Stimulated activated memory B cell treated with anti-CD40 and anti-IgM and Interleukin-4, amounts not matched to agents 10 μg/mL and 1 μg/mL and 100 μg/mL, for 72 hours (primary cell): ENCODE measurements at regions not wholly inside any gene's neighbourhood (a gene's known extent, or its start where the extent isn't known, plus 50 kb on each side); places are given as distances from the start of the nearest gene placed in this dataset.

Source experiments
- ATAC-seq: fragments of 150-1000 bp; cut with Tn5 transposase; 2 replicates; pipeline ENCODE4 v1.10.0; 2021
- H3K27ac Mint-ChIP-seq: one replicate; pipeline ENCODE4 v1.8.0; 2022; ENCODE audit warnings: mild to moderate bottlenecking, mixed read lengths
- H3K27me3 Mint-ChIP-seq: one replicate; pipeline ENCODE4 v1.8.0; 2022; ENCODE audit warnings: mixed read lengths
- H3K36me3 Mint-ChIP-seq: one replicate; pipeline ENCODE4 v1.8.0; 2022; ENCODE audit warnings: mixed read lengths
- H3K4me1 Mint-ChIP-seq: one replicate; pipeline ENCODE4 v1.8.0; 2022; ENCODE audit warnings: mixed read lengths
- H3K4me3 Mint-ChIP-seq: one replicate; pipeline ENCODE4 v1.8.0; 2022; ENCODE audit warnings: mild to moderate bottlenecking, moderate library complexity, mixed read lengths
- H3K9me3 Mint-ChIP-seq: one replicate; pipeline ENCODE4 v1.8.0; 2022; ENCODE audit warnings: mixed read lengths

GRCh38 chr20:60695226-60696000 lies 556.6 kb upstream of the CDH4 start:
- Mint-ChIP-seq H3K4me3 (no peak overlapping the region), H3K9me3 (peaks cover 3% of the 10 kb centered on the region), H3K36me3 (no peaks in the 10 kb centered on the region), H3K4me1 (no peaks in the 10 kb centered on the region), H3K27me3 (peaks cover 9% of the 10 kb centered on the region), H3K27ac (no peak overlapping the region)
- ATAC-seq, result no peak

DNA sequence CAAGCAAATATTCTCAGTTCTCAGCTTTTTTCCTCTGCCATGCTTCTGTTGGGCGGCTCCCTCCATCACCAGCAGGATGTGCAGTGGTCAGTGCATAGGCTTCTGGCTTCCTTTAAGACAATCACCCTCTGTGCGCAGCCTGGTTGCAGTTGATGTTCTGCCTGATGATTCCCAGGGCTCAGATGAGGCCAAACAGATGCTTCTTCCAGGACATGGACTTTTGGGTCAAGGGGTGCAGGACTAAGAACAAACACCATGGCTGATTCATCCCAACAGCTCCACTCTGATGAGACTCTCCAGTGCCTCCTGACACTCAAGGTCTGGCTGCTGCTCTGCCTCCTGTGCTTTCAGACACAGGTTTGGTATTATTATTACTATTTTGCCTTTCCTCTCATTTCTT lies 554.8 kb upstream of the CDH4 start:
- ATAC-seq, result no peak
- H3K27me3 Mint-ChIP-seq, result peaks cover 1% of the 10 kb centered on the region

DNA sequence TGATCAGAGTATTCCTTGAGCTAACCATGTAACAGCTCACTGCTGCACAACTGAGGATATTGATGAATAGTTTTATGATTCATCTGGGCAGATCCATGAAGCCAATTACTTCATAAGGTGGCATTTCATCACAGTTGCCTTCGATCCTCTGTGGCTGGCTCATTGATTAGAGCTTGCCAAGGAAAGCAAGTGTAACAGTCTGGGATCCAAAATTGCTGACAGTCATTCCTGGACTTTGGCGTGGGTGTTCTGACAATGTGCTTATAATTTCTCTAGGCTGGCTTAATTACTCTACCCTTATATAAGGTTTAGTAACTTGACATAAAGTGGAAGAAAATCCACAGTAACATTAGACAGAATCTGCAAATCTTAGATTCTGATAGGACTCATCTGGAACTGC lies 551.3 kb upstream of the CDH4 start:
- no peak for ATAC-seq
- Mint-ChIP-seq H3K4me1 (no peaks in the 10 kb centered on the region), H3K27ac (no peak overlapping the region)

More for the DNA sequence above, 554.8 kb upstream of the CDH4 start:
- Mint-ChIP-seq H3K27ac (no peak overlapping the region), H3K4me1 (no peaks in the 10 kb centered on the region), H3K9me3 (peaks cover 3% of the 10 kb centered on the region), H3K36me3 (no peaks in the 10 kb centered on the region), H3K4me3 (no peak overlapping the region)

GRCh38 chr20:60704147-60704546 lies 547.9 kb upstream of the CDH4 start:
- no peak overlapping the region for H3K4me3 Mint-ChIP-seq
- no peaks in the 10 kb centered on the region for H3K9me3 Mint-ChIP-seq
- no peak for ATAC-seq

More for the DNA sequence above, 551.3 kb upstream of the CDH4 start:
- H3K4me3 Mint-ChIP-seq, result no peak overlapping the region
- no peaks in the 10 kb centered on the region for H3K36me3 Mint-ChIP-seq
- H3K27me3 Mint-ChIP-seq, result no peaks in the 10 kb centered on the region
- H3K9me3 Mint-ChIP-seq, result peaks cover 3% of the 10 kb centered on the region

DNA sequence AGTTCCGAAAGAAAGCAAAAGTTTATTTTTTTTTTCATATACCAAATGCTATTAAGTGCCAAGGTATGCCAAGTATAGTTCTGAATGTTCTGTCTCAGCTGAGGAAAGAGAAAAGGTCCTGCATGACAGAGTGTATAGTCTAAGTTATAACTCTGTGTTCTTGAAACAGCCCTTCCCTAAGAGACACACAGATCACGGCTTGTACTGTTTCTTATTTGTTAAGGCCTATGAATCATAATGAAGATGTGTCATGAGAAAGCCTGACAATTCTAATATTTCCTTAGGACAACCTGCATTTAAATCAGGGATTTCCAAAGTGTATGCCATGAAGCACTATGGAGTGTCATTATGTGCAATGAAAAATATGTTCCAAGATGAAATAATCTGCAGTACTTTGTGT lies 538.7 kb upstream of the CDH4 start:
- ATAC-seq, result no peak
- Mint-ChIP-seq H3K36me3 (no peaks in the 10 kb centered on the region), H3K4me3 (no peak overlapping the region), H3K27ac (no peak overlapping the region), H3K4me1 (no peaks in the 10 kb centered on the region), H3K9me3 (no peaks in the 10 kb centered on the region), H3K27me3 (no peaks in the 10 kb centered on the region)

More at GRCh38 chr20:60704147-60704546, 547.9 kb upstream of the CDH4 start:
- Mint-ChIP-seq H3K27ac (no peak overlapping the region), H3K4me1 (no peaks in the 10 kb centered on the region), H3K36me3 (no peaks in the 10 kb centered on the region), H3K27me3 (no peaks in the 10 kb centered on the region)

GRCh38 chr20:60715172-60715571 lies 536.9 kb upstream of the CDH4 start:
- Mint-ChIP-seq H3K4me1 (no peaks in the 10 kb centered on the region), H3K27me3 (no peaks in the 10 kb centered on the region), H3K9me3 (no peaks in the 10 kb centered on the region), H3K27ac (no peak overlapping the region), H3K4me3 (no peak overlapping the region), H3K36me3 (no peaks in the 10 kb centered on the region)
- ATAC-seq, result no peak

GRCh38 chr20:60718743-60719480 lies 533.1 kb upstream of the CDH4 start:
- H3K27me3 Mint-ChIP-seq, result no peaks in the 10 kb centered on the region
- no peak overlapping the region for H3K4me3 Mint-ChIP-seq
- peaks cover 2% of the 10 kb centered on the region for H3K9me3 Mint-ChIP-seq
- H3K4me1 Mint-ChIP-seq, result no peaks in the 10 kb centered on the region
- no peak for ATAC-seq
- H3K36me3 Mint-ChIP-seq, result no peaks in the 10 kb centered on the region
- H3K27ac Mint-ChIP-seq, result no peak overlapping the region

- ATAC-seq, result no peak
- Mint-ChIP-seq H3K27me3 (no peaks in the 10 kb centered on the region), H3K9me3 (peaks cover 13% of the 10 kb centered on the region)
These were observed 526.7 kb upstream of the CDH4 start for GRCh38 chr20:60725311-60725906.

GRCh38 chr20:60727425-60727824 lies 524.6 kb upstream of the CDH4 start:
- peaks cover 10% of the 10 kb centered on the region for H3K9me3 Mint-ChIP-seq
- H3K27ac Mint-ChIP-seq, result no peak overlapping the region
- no peak for ATAC-seq
- H3K4me3 Mint-ChIP-seq, result no peak overlapping the region
- no peaks in the 10 kb centered on the region for H3K4me1 Mint-ChIP-seq
- no peaks in the 10 kb centered on the region for H3K36me3 Mint-ChIP-seq
- H3K27me3 Mint-ChIP-seq, result no peaks in the 10 kb centered on the region

More at GRCh38 chr20:60725311-60725906, 526.7 kb upstream of the CDH4 start:
- Mint-ChIP-seq H3K4me1 (no peaks in the 10 kb centered on the region), H3K27ac (no peak overlapping the region), H3K36me3 (no peaks in the 10 kb centered on the region), H3K4me3 (no peak overlapping the region)

GRCh38 chr20:60728705-60729104 lies 523.4 kb upstream of the CDH4 start:
- Mint-ChIP-seq H3K4me3 (no peak overlapping the region), H3K9me3 (peaks cover 10% of the 10 kb centered on the region), H3K27me3 (no peaks in the 10 kb centered on the region), H3K36me3 (no peaks in the 10 kb centered on the region), H3K27ac (no peak overlapping the region), H3K4me1 (no peaks in the 10 kb centered on the region)
- no peak for ATAC-seq

- Mint-ChIP-seq H3K9me3 (peaks cover 10% of the 10 kb centered on the region), H3K36me3 (no peaks in the 10 kb centered on the region)
These were observed 522.7 kb upstream of the CDH4 start for GRCh38 chr20:60729135-60729900.

GRCh38 chr20:60732322-60732721 lies 519.7 kb upstream of the CDH4 start:
- Mint-ChIP-seq H3K4me1 (no peaks in the 10 kb centered on the region), H3K9me3 (peaks cover 3% of the 10 kb centered on the region), H3K36me3 (no peaks in the 10 kb centered on the region), H3K4me3 (no peak overlapping the region), H3K27ac (no peak overlapping the region), H3K27me3 (no peaks in the 10 kb centered on the region)
- no peak for ATAC-seq

More at GRCh38 chr20:60729135-60729900, 522.7 kb upstream of the CDH4 start:
- no peaks in the 10 kb centered on the region for H3K27me3 Mint-ChIP-seq
- H3K27ac Mint-ChIP-seq, result no peak overlapping the region
- ATAC-seq, result no peak
- H3K4me1 Mint-ChIP-seq, result no peaks in the 10 kb centered on the region
- H3K4me3 Mint-ChIP-seq, result no peak overlapping the region

DNA sequence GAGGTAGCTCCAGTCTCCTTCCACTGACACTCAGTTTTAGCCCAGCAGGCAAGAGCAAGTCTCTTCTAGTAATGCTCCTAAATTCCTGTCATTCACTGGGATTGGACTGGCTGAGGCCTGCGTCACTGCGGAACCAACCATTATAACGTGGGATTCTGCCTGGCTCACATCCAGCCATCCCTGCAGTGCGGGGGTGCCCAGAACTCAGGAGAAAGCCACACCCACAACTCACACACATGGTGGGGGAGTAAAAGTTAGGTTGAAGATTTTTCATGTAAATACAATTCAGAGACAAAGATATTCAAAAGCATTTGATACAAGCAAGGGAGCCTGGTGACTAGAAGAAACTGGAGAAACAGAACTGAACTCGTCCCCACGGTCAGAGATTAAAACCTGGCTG lies 504.0 kb upstream of the CDH4 start:
- no peak for ATAC-seq
- peaks cover 8% of the 10 kb centered on the region for H3K9me3 Mint-ChIP-seq

DNA sequence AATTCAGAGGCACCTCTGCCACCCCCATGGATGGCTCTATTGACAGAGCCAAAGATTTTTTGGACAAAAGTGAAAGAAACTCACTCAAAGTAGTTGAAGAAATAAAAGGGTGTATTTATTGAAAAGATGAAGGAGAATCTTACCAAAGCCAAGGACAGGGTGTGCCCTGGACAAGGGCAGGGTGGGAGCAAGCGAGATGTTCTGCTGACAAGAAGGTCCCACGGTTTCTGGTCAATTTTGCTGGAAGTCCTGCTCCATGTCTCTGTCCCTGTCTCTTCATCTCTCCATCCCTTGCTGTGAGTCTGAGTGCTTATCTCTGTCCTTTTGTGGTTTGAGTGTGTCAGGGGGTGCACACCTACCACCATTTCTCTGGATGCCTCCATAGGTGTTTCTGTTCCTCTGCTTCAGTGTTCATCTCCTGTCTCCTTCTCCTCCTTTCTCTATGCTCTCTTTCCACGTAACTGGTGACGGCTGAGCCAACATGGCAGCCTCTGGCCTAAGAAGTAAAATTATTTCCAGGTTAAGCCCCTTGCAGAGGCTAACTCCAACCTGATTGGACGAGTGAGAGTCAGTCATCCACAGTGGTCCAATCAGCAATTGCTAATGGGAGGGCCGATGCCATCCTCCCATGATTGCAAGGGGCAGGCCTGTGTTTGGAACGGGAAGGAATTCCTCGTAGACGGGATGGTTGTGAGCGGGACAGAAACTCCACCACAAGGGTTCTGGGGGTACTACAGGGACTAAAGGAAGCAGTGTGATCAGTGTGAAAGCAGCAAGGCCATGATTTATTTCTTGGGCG lies 502.1 kb upstream of the CDH4 start:
- no peak for ATAC-seq
- H3K4me1 Mint-ChIP-seq, result no peaks in the 10 kb centered on the region
- H3K4me3 Mint-ChIP-seq, result no peak overlapping the region
- no peaks in the 10 kb centered on the region for H3K36me3 Mint-ChIP-seq
- H3K9me3 Mint-ChIP-seq, result peaks cover 8% of the 10 kb centered on the region
- no peaks in the 10 kb centered on the region for H3K27me3 Mint-ChIP-seq
- no peak overlapping the region for H3K27ac Mint-ChIP-seq

More for the DNA sequence above, 504.0 kb upstream of the CDH4 start:
- no peaks in the 10 kb centered on the region for H3K4me1 Mint-ChIP-seq
- no peak overlapping the region for H3K27ac Mint-ChIP-seq
- H3K27me3 Mint-ChIP-seq, result no peaks in the 10 kb centered on the region
- no peaks in the 10 kb centered on the region for H3K36me3 Mint-ChIP-seq
- no peak overlapping the region for H3K4me3 Mint-ChIP-seq
